CD4-positive, alpha-beta T cell (primary cell): ENCODE measurements at regions not wholly inside any gene's neighbourhood (a gene's known extent, or its start where the extent isn't known, plus 50 kb on each side); places are given as distances from the start of the nearest gene placed in this dataset.

ENCODE experiments used
- ATAC-seq: fragments of 200-7000 bp; cut with Tn5 transposase; one replicate; pipeline ENCODE4 v1.10.0; 2022; ENCODE audit warnings: mild to moderate bottlenecking; ENCODE audit not compliant: poor library complexity
- CTCF ChIA-PET: fragments of 350-600 bp; sonication (Branson Sonifier 250); formaldehyde crosslinking; loops from one replicate; lab custom pipeline; 2021; ENCODE audit warnings: antibody characterized with exemption, inconsistent platforms; lab: Charles Lee
- POLR2A ChIA-PET: fragments of 350-600 bp; sonication (Branson Sonifier 250); formaldehyde crosslinking; loops from one replicate; lab custom pipeline; 2021; ENCODE audit warnings: antibody characterized with exemption, inconsistent platforms; lab: Charles Lee
- DNase-seq, 14 experiments: peaks; one replicate each; pipeline ENCODE4 v3.0.0-alpha.2; 2013 to 2020; ENCODE audit warnings: mixed read lengths in 2 of 14
- H3K27ac ChIP-seq, 2 donors: one replicate each; pipeline versions ENCODE4 v1.5.1 to v1.7.0; 2013; ENCODE audit warnings: low read length in 2 of 2, low read depth in 1 of 2, mild to moderate bottlenecking in 1 of 2
- H3K27me3 ChIP-seq, 2 experiments: 1 replicate in 1 of 2; 2 replicates in 1 of 2; pipeline versions ENCODE4 v1.6.1 to v1.7.0; 2013; ENCODE audit warnings: low read length in 2 of 2, control low read depth in 1 of 2, mild to moderate bottlenecking in 1 of 2, moderate library complexity in 1 of 2; ENCODE audit not compliant: insufficient read depth in 2 of 2, control insufficient read depth in 1 of 2
- H3K36me3 ChIP-seq: one replicate; pipeline ENCODE4 v1.6.1; 2013; ENCODE audit warnings: low read length, control low read depth; ENCODE audit not compliant: insufficient read depth
- H3K4me1 ChIP-seq: one replicate; pipeline ENCODE4 v1.6.1; 2013; ENCODE audit warnings: low read length, control low read depth; ENCODE audit not compliant: insufficient read depth
- H3K4me3 ChIP-seq: one replicate; pipeline ENCODE4 v1.5.1; 2013; ENCODE audit warnings: mild to moderate bottlenecking, low read length, moderate library complexity
- H3K9me3 ChIP-seq, 2 experiments: 1 replicate in 1 of 2; 2 replicates in 1 of 2; pipeline versions ENCODE4 v1.6.1 to v1.7.0; 2013; ENCODE audit warnings: low read length in 2 of 2, mild to moderate bottlenecking in 2 of 2, control low read depth in 1 of 2, moderate library complexity in 1 of 2; ENCODE audit not compliant: control insufficient read depth in 1 of 2, insufficient read depth in 1 of 2
- H3K27ac Mint-ChIP-seq: one replicate; pipeline ENCODE4 v1.8.0; 2020; ENCODE audit warnings: mixed read lengths
- H3K27me3 Mint-ChIP-seq: one replicate; pipeline ENCODE4 v1.8.0; 2021; ENCODE audit warnings: mixed read lengths
- H3K36me3 Mint-ChIP-seq: one replicate; pipeline ENCODE4 v1.8.0; 2021; ENCODE audit warnings: low read depth, mixed read lengths
- H3K4me1 Mint-ChIP-seq: one replicate; pipeline ENCODE4 v1.8.0; 2021; ENCODE audit warnings: low read depth, mixed read lengths
- H3K4me3 Mint-ChIP-seq: one replicate; pipeline ENCODE4 v1.8.0; 2020; ENCODE audit warnings: mild to moderate bottlenecking, mixed read lengths
- H3K9me3 Mint-ChIP-seq: one replicate; pipeline ENCODE4 v1.8.0; 2020; ENCODE audit warnings: mixed read lengths
- intact Hi-C, 2 experiments: fragments of 100-400 bp; cut with DNase I in 1 of 2; cut with micrococcal nuclease in 1 of 2; formaldehyde crosslinking; loops; one replicate each; pipeline versions ENCODE4 v1.15.1 to v1.9.0; 2023 to 2025; cut with DNase I, micrococcal nuclease
- TF ChIP-seq, protein P1 (sequence below): fragments of 200-600 bp; IDR thresholded peaks from one replicate; pipeline ENCODE4 v1.8.0; 2022; ENCODE audit warnings: antibody characterized with exemption, mild to moderate bottlenecking

DNA sequence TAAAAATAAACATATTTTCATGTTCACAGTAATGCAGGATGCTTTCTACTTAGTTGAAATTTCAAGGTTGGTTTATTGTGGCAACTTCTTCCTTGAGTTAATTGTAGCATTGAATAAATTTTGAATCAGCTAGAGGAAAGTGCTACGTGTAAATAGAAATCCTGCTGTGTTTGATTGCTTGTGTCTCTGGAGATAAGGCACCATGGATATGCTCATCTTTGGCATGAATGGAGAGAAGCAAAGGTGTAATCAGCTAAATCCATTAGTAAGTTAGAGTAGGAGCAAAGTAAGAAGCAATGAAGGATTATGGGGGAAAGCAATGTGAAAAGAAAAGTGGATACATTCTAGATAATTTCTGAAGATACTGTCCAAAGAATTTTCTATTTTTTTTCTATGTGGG is 331.1 kb downstream of the PTPRC start:
- Mint-ChIP-seq H3K9me3 (no peaks in the 10 kb centered on the region), H3K36me3 (no peaks in the 10 kb centered on the region), H3K27ac (no peak overlapping the region), H3K4me3 (no peak overlapping the region), H3K27me3 (no peaks in the 10 kb centered on the region), H3K4me1 (peaks cover 28% of the 10 kb centered on the region)
- H3K4me3 ChIP-seq = no peak overlapping the region
- intact Hi-C loops = no loop called here
- POLR2A ChIA-PET = interaction anchor here (0.9 kb wide), 1 partner anchor 80 kb away, joined by 3 read pairs; no protein-coding TSS in a partner anchor
- no peak overlapping the region for H3K27ac ChIP-seq
- DNase-seq = no peak
- no peaks in the 10 kb centered on the region for H3K36me3 ChIP-seq
- no peak for ATAC-seq
- H3K9me3 ChIP-seq = no peaks in the 10 kb centered on the region
- TF ChIP-seq, protein P1, sequence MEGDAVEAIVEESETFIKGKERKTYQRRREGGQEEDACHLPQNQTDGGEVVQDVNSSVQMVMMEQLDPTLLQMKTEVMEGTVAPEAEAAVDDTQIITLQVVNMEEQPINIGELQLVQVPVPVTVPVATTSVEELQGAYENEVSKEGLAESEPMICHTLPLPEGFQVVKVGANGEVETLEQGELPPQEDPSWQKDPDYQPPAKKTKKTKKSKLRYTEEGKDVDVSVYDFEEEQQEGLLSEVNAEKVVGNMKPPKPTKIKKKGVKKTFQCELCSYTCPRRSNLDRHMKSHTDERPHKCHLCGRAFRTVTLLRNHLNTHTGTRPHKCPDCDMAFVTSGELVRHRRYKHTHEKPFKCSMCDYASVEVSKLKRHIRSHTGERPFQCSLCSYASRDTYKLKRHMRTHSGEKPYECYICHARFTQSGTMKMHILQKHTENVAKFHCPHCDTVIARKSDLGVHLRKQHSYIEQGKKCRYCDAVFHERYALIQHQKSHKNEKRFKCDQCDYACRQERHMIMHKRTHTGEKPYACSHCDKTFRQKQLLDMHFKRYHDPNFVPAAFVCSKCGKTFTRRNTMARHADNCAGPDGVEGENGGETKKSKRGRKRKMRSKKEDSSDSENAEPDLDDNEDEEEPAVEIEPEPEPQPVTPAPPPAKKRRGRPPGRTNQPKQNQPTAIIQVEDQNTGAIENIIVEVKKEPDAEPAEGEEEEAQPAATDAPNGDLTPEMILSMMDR = no peak
- no peaks in the 10 kb centered on the region for H3K4me1 ChIP-seq
- CTCF ChIA-PET = no interaction called here
- H3K27me3 ChIP-seq = no peaks in the 10 kb centered on the region

DNA sequence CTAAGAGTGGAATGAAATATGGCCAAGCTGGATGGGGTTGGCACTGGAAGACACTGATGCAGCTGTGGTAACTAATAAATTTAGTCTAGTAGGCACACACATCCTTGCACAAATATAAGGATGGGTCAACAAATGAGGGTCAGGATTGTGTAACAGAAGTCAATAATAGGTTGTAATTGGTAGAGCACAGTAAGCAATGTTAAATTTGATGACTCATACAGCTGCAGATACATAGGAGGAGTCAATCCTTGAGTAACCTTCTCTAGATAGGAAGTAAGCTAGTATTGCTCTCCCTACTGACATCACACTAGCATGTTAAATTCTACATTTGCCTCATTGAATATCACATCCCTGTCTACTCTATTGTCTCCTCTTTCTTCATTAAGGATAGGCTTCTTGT is 332.1 kb downstream of the PTPRC start:
- Mint-ChIP-seq H3K4me3 (no peak overlapping the region), H3K9me3 (no peaks in the 10 kb centered on the region), H3K27me3 (no peaks in the 10 kb centered on the region), H3K4me1 (peaks cover 24% of the 10 kb centered on the region), H3K36me3 (no peaks in the 10 kb centered on the region), H3K27ac (no peak overlapping the region)
- H3K9me3 ChIP-seq = no peaks in the 10 kb centered on the region
- DNase-seq = peak in 2 of 14 experiments; percentile 21
- no peaks in the 10 kb centered on the region for H3K36me3 ChIP-seq
- intact Hi-C loops = no loop called here
- TF ChIP-seq, protein P1 = no peak
- no peaks in the 10 kb centered on the region for H3K4me1 ChIP-seq
- POLR2A ChIA-PET = interaction anchor here (0.9 kb wide), 1 partner anchor 81 kb away, joined by 3 read pairs; no protein-coding TSS in a partner anchor
- no peak overlapping the region for H3K4me3 ChIP-seq
- CTCF ChIA-PET = no interaction called here
- peak; percentile 34 for ATAC-seq
- H3K27me3 ChIP-seq = no peaks in the 10 kb centered on the region
- no peak overlapping the region for H3K27ac ChIP-seq

DNA sequence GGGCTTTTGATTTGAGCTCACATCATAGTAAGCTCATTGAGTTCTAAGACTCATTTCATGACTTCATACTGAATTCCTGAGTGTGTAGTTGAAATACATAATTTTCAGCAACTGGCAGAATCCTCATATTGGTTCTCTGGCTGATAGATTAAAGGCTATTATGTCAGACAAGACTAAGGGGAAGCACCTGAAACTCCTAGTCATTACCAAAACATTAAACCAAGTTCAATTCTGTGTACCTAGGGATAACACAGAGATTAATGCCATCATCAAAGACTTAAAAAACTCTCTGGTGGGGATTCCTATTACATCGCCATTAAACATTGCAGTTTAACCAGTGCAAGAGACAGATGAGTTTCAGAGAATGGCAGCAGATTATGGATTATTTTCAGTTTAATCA is 339.1 kb downstream of the PTPRC start:
- Mint-ChIP-seq H3K9me3 (no peaks in the 10 kb centered on the region), H3K27me3 (no peaks in the 10 kb centered on the region), H3K27ac (no peak overlapping the region), H3K4me1 (peaks cover 16% of the 10 kb centered on the region), H3K4me3 (no peak overlapping the region), H3K36me3 (no peaks in the 10 kb centered on the region)
- no peak overlapping the region for H3K4me3 ChIP-seq
- intact Hi-C loops = no loop called here
- H3K27ac ChIP-seq = no peak overlapping the region
- ChIA-PET CTCF (no interaction called here), POLR2A (no interaction called here)
- DNase-seq (no peak), ATAC-seq (no peak)
- H3K27me3 ChIP-seq = no peaks in the 10 kb centered on the region
- TF ChIP-seq, protein P1 = no peak
- no peaks in the 10 kb centered on the region for H3K4me1 ChIP-seq
- peaks cover 0 to 6% of the 10 kb centered on the region in 2 experiments for H3K9me3 ChIP-seq
- no peaks in the 10 kb centered on the region for H3K36me3 ChIP-seq
